ENCODE measurements at regions not wholly inside any gene's neighbourhood (a gene's known extent, or its start where the extent isn't known, plus 50 kb on each side); places are given as distances from the start of the nearest gene placed in this dataset.

DNA sequence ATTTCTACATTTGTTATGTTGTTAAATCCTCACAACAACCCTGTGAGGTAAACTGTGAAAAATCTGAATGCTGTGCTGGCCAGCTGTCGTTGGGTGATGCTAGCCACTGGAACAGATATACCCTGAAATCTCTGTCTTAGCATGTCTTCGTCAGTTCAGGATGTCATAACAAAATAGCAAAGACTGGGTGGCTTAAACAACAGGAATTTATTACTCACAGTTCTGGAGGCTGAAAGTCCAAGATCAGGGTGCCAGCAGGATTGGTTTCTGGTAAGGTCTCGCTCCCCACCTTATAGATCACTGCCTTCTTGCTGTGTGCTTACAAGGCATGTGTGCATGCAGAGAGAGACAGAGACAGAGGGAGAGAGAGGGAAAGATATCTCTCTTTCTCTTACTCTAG, 211.7 kb downstream of the C11orf91 start:
- ChIA-PET CTCF (ENCODE audit: partially characterized antibody) (no interaction called here), POLR2A (ENCODE audit: partially characterized antibody) (no interaction called here)
- H3K4me3 Mint-ChIP-seq, result no peak overlapping the region

DNA sequence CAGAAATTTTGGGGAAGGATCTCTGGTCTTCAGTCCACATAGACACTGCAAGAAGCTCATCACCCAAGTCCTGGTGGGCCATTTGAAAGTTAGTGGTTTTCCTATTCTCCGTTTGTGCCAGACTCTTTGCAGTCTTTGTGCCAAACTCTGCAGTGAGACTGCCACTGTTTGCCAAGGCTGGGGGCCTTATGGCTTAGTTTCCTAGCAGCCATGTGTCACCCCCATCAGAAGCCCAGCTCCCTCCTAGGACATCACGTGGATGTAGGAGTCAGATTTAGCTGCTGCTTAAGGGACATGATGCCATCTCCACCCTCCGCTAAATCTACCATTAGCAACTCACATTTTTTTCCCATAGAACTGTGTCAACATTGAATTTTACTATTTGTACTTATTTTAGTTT, 220.0 kb downstream of the C11orf91 start:
- no peaks in the 10 kb centered on the region for H3K36me3 Mint-ChIP-seq
- no peak overlapping the region for H3K4me3 Mint-ChIP-seq
- POLR2A ChIA-PET (ENCODE audit: partially characterized antibody), result no interaction called here
- peaks cover 0 to under 1% (median 0%) of the 10 kb centered on the region in 8 donors for H3K9me3 Mint-ChIP-seq
- Histone ChIP-seq H3K4me1 (ENCODE audit: insufficient read depth, low read length) (no peaks in the 10 kb centered on the region), H3K4me3 (ENCODE audit: low read length in 2 of 2) (no peak overlapping the region), H3K27ac (ENCODE audit: low read depth, low read length) (no peak overlapping the region), H3K36me3 (ENCODE audit: insufficient read depth, low read length) (no peaks in the 10 kb centered on the region), H3K9me3 (ENCODE audit: control insufficient read depth in 1 of 2, low read length in 2 of 2) (no peaks in the 10 kb centered on the region), H3K27me3 (ENCODE audit: insufficient read depth, low read length) (no peaks in the 10 kb centered on the region)
- intact Hi-C loops (cut with micrococcal nuclease), result no loop called here
- H3K4me1 Mint-ChIP-seq, result no peaks in the 10 kb centered on the region
- no peak for DNase-seq
- H3K27ac Mint-ChIP-seq, result no peak overlapping the region
- no peaks in the 10 kb centered on the region for H3K27me3 Mint-ChIP-seq
- CTCF ChIA-PET (ENCODE audit: partially characterized antibody), result no interaction called here

More for the DNA sequence above, 211.7 kb downstream of the C11orf91 start:
- Mint-ChIP-seq H3K27me3 (peaks cover 5 to 15% of the 10 kb centered on the region in 2 donors), H3K9me3 (peaks cover 0 to 4% (median 0%) of the 10 kb centered on the region in 8 donors), H3K36me3 (no peaks in the 10 kb centered on the region), H3K4me1 (no peaks in the 10 kb centered on the region), H3K27ac (no peak overlapping the region)
- no peak for DNase-seq
- Histone ChIP-seq H3K4me3 (ENCODE audit: low read length in 2 of 2) (no peak overlapping the region), H3K27ac (ENCODE audit: low read depth, low read length) (no peak overlapping the region), H3K9me3 (ENCODE audit: control insufficient read depth in 1 of 2, low read length in 2 of 2) (no peaks in the 10 kb centered on the region), H3K27me3 (ENCODE audit: insufficient read depth, low read length) (no peaks in the 10 kb centered on the region), H3K4me1 (ENCODE audit: insufficient read depth, low read length) (no peaks in the 10 kb centered on the region), H3K36me3 (ENCODE audit: insufficient read depth, low read length) (no peaks in the 10 kb centered on the region)
- intact Hi-C loops (cut with micrococcal nuclease), result no loop called here

DNA sequence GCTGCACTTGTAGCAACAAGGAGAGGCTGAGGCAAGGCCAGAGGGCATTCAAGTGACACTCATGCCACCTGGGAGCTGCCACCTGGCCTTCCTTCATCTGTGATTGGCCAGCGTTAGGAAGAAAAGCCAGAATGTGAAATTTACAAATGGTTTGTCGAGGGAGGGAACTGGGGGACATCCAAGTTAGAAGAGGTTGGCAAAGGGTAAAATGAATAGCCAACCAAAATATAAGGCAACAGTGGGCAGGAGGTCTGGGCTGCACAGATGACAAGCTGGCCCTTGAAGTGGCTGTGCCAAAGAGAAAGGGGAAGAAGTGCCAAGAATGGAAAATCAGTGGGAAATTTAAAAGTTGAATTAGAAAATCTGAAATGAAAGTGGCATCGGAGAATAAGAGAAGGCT, 221.4 kb downstream of the C11orf91 start:
- intact Hi-C loops (cut with micrococcal nuclease), result no loop called here
- Mint-ChIP-seq H3K27ac (peak overlapping the region in 1 of 7 donors; percentile 48), H3K4me3 (no peak overlapping the region), H3K36me3 (no peaks in the 10 kb centered on the region), H3K9me3 (no peaks in the 10 kb centered on the region), H3K27me3 (no peaks in the 10 kb centered on the region), H3K4me1 (no peaks in the 10 kb centered on the region)
- ChIA-PET CTCF (ENCODE audit: partially characterized antibody) (no interaction called here), POLR2A (ENCODE audit: partially characterized antibody) (no interaction called here)
- Histone ChIP-seq H3K27ac (ENCODE audit: low read depth, low read length) (no peak overlapping the region), H3K9me3 (ENCODE audit: control insufficient read depth in 1 of 2, low read length in 2 of 2) (no peaks in the 10 kb centered on the region), H3K27me3 (ENCODE audit: insufficient read depth, low read length) (no peaks in the 10 kb centered on the region), H3K4me1 (ENCODE audit: insufficient read depth, low read length) (no peaks in the 10 kb centered on the region), H3K36me3 (ENCODE audit: insufficient read depth, low read length) (no peaks in the 10 kb centered on the region), H3K4me3 (ENCODE audit: low read length in 2 of 2) (no peak overlapping the region)
- no peak for DNase-seq

DNA sequence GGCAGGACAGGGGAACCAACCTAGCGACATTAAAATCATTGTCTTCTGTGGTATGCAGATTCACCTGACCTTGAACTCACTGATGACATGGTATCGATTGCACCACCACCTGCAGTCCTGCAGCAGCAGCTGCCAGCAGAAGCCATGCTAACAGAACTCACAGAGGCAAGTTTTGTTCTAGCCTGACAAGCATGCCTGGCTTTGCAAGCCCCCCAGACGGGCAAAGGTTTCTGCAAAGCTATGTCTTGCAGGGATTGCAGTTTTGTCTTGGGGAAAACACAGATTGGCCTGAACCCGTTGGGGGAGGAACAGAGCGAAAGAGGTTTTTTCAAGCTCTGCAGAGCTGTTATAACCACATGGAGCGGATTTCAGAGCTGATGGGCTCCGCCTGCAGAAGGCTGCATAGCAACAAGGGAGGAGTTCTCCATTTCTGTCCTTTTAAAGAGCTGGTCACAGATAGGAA, 221.0 kb downstream of the HIPK3 start:
- Histone ChIP-seq H3K27me3 (ENCODE audit: insufficient read depth, low read length) (no peaks in the 10 kb centered on the region), H3K4me3 (ENCODE audit: low read length in 2 of 2) (no peak overlapping the region), H3K9me3 (ENCODE audit: control insufficient read depth in 1 of 2, low read length in 2 of 2) (no peaks in the 10 kb centered on the region), H3K27ac (ENCODE audit: low read depth, low read length) (no peak overlapping the region), H3K36me3 (ENCODE audit: insufficient read depth, low read length) (no peaks in the 10 kb centered on the region), H3K4me1 (ENCODE audit: insufficient read depth, low read length) (no peaks in the 10 kb centered on the region)
- Mint-ChIP-seq H3K27me3 (peaks cover 3 to 5% of the 10 kb centered on the region in 2 donors), H3K9me3 (no peaks in the 10 kb centered on the region), H3K4me1 (no peaks in the 10 kb centered on the region), H3K36me3 (no peaks in the 10 kb centered on the region), H3K27ac (no peak overlapping the region), H3K4me3 (no peak overlapping the region)
- CTCF ChIA-PET (ENCODE audit: partially characterized antibody), result no interaction called here
- DNase-seq, result no peak
- POLR2A ChIA-PET (ENCODE audit: partially characterized antibody), result no interaction called here
- intact Hi-C loops (cut with micrococcal nuclease), result no loop called here

DNA sequence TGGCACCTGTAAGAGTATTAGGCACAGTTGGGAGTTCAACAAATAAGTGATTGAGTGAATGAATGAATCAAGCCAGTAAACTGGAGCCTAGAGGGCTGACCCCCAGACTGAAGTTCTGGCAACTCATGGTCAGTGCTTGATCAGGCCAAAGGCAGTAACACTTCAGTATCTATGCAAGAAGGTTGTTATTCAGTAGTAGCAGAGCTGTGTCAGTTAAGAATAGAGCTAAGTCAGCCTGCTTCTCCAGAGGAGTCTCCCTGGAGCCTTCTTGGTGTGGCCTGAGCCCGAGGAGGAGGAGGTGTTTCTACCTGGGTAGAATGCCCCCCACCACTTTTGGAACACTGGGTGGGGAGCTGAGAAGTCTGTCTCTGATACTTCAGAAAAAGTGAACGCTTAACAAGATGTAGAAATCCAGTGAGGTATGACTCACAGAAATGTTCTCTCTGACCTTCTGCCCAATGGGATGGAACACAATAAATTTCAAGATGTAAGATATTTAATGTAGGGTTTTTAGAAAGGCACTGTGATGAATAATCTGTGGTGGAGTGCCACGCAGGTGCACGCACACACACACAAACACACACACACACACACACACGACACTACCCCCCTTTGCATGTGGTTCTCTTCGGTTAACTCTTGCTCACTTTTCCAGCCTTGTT, 219.9 kb downstream of the HIPK3 start:
- intact Hi-C loops (cut with micrococcal nuclease), result no loop called here
- no peaks in the 10 kb centered on the region for H3K9me3 Mint-ChIP-seq
- no peaks in the 10 kb centered on the region for H3K4me1 Mint-ChIP-seq
- ChIA-PET POLR2A (ENCODE audit: partially characterized antibody) (no interaction called here), CTCF (ENCODE audit: partially characterized antibody) (interaction anchor here (1.1 kb wide), 1 partner anchor 8 kb away, joined by 3 read pairs; no protein-coding TSS in a partner anchor)
- Histone ChIP-seq H3K36me3 (ENCODE audit: insufficient read depth, low read length) (no peaks in the 10 kb centered on the region), H3K27me3 (ENCODE audit: insufficient read depth, low read length) (no peaks in the 10 kb centered on the region), H3K4me1 (ENCODE audit: insufficient read depth, low read length) (no peaks in the 10 kb centered on the region), H3K27ac (ENCODE audit: low read depth, low read length) (no peak overlapping the region), H3K9me3 (ENCODE audit: control insufficient read depth in 1 of 2, low read length in 2 of 2) (no peaks in the 10 kb centered on the region), H3K4me3 (ENCODE audit: low read length in 2 of 2) (no peak overlapping the region)
- no peak overlapping the region for H3K4me3 Mint-ChIP-seq
- H3K36me3 Mint-ChIP-seq, result no peaks in the 10 kb centered on the region
- H3K27ac Mint-ChIP-seq, result no peak overlapping the region
- peaks cover 3 to 7% of the 10 kb centered on the region in 2 donors for H3K27me3 Mint-ChIP-seq
- DNase-seq, result no peak

DNA sequence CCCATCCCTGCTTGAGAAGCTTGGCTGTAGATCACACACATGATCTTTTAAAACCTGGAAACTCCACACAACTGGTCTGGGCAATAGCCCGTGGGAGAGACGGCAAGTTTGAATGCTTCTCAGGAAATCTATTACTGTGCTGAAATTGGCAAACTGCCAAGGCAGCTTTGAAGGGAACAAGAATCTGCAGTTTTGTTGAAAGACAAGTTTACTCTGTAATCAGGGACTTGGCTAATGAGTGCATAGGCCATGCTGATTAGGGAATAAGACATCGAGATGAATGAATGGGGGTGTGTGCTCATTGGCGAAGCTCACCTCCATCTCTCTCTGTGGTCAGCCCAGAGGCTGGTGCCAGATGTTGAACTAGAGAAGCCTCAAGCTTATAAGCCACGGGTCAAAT, 218.8 kb downstream of the HIPK3 start:
- intact Hi-C loops (cut with micrococcal nuclease), result no loop called here
- H3K9me3 Mint-ChIP-seq, result no peaks in the 10 kb centered on the region
- POLR2A ChIA-PET (ENCODE audit: partially characterized antibody), result no interaction called here
- Histone ChIP-seq H3K27me3 (ENCODE audit: insufficient read depth, low read length) (no peaks in the 10 kb centered on the region), H3K36me3 (ENCODE audit: insufficient read depth, low read length) (no peaks in the 10 kb centered on the region), H3K4me3 (ENCODE audit: low read length in 2 of 2) (no peak overlapping the region), H3K4me1 (ENCODE audit: insufficient read depth, low read length) (no peaks in the 10 kb centered on the region), H3K9me3 (ENCODE audit: control insufficient read depth in 1 of 2, low read length in 2 of 2) (no peaks in the 10 kb centered on the region), H3K27ac (ENCODE audit: low read depth, low read length) (no peak overlapping the region)
- no peak overlapping the region for H3K27ac Mint-ChIP-seq
- CTCF ChIA-PET (ENCODE audit: partially characterized antibody), result no interaction called here
- no peak for DNase-seq
- H3K4me1 Mint-ChIP-seq, result no peaks in the 10 kb centered on the region
- H3K27me3 Mint-ChIP-seq, result peaks cover 7 to 11% of the 10 kb centered on the region in 2 donors
- no peak overlapping the region for H3K4me3 Mint-ChIP-seq
- H3K36me3 Mint-ChIP-seq, result no peaks in the 10 kb centered on the region

DNA sequence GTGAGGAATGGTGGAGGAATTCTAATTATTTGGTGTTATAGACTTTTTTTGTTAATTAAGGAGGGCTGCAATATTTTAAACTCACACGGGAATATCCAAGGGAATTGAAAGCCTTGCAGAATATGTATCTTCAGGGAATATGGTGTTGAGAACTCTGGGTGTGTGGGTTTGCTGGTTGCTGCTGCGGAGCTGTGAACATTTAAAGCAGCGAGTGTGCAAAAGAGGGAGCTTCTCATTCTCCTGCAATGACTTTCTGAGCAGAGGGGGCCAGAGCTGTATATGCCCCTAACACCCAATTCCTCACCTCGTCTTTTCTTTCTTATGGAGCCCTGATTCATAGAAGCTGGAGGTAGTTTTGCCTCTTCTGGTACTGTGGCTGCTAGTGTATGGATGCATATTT, 217.7 kb downstream of the HIPK3 start:
- ChIA-PET CTCF (ENCODE audit: partially characterized antibody) (no interaction called here), POLR2A (ENCODE audit: partially characterized antibody) (no interaction called here)
- intact Hi-C loops (cut with micrococcal nuclease), result no loop called here
- no peak overlapping the region for H3K27ac ChIP-seq (ENCODE audit: low read depth, low read length)
- no peaks in the 10 kb centered on the region for H3K4me1 ChIP-seq (ENCODE audit: insufficient read depth, low read length)
- no peak overlapping the region for H3K27ac Mint-ChIP-seq
- no peaks in the 10 kb centered on the region for H3K36me3 Mint-ChIP-seq
- no peaks in the 10 kb centered on the region for H3K36me3 ChIP-seq (ENCODE audit: insufficient read depth, low read length)
- no peaks in the 10 kb centered on the region for H3K27me3 ChIP-seq (ENCODE audit: insufficient read depth, low read length)
- no peak overlapping the region for H3K4me3 Mint-ChIP-seq
- no peak overlapping the region for H3K4me3 ChIP-seq (ENCODE audit: low read length in 2 of 2)
- H3K4me1 Mint-ChIP-seq, result no peaks in the 10 kb centered on the region
- no peaks in the 10 kb centered on the region for H3K9me3 ChIP-seq (ENCODE audit: control insufficient read depth in 1 of 2, low read length in 2 of 2)
- H3K27me3 Mint-ChIP-seq, result peaks cover 10 to 13% of the 10 kb centered on the region in 2 donors
- peaks cover 0 to 2% (median 0%) of the 10 kb centered on the region in 8 donors for H3K9me3 Mint-ChIP-seq
- DNase-seq, result no peak

DNA sequence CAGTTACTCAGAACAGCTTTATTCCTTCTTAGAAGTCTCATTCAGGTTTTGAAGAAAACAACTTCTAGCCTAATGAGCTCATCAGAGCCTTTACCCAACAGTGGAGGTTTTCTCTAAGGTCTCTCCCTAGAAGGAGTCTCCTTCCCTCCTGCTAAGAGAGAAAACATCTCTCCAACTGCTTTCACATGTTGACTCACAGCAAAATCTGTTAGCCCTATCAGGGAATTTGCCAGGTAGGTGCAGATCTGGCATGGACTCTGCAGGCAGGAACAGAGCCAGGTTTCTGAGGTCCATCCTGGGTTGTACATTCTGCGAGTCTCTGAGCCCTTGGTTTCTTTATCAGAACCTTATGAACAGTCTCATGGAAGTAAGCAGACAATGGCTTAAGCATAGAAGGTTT, 214.4 kb downstream of the HIPK3 start:
- no peak overlapping the region for H3K4me3 ChIP-seq (ENCODE audit: low read length in 2 of 2)
- Mint-ChIP-seq H3K4me3 (no peak overlapping the region), H3K27me3 (peaks cover 12 to 13% of the 10 kb centered on the region in 2 donors), H3K4me1 (no peaks in the 10 kb centered on the region), H3K27ac (no peak overlapping the region), H3K36me3 (no peaks in the 10 kb centered on the region), H3K9me3 (peaks cover 0 to 2% (median 0%) of the 10 kb centered on the region in 8 donors)
- H3K27me3 ChIP-seq (ENCODE audit: insufficient read depth, low read length), result no peaks in the 10 kb centered on the region
- intact Hi-C loops (cut with micrococcal nuclease), result no loop called here
- no peaks in the 10 kb centered on the region for H3K4me1 ChIP-seq (ENCODE audit: insufficient read depth, low read length)
- POLR2A ChIA-PET (ENCODE audit: partially characterized antibody), result no interaction called here
- DNase-seq, result no peak
- no peaks in the 10 kb centered on the region for H3K36me3 ChIP-seq (ENCODE audit: insufficient read depth, low read length)
- CTCF ChIA-PET (ENCODE audit: partially characterized antibody), result no interaction called here
- H3K27ac ChIP-seq (ENCODE audit: low read depth, low read length), result no peak overlapping the region
- no peaks in the 10 kb centered on the region for H3K9me3 ChIP-seq (ENCODE audit: control insufficient read depth in 1 of 2, low read length in 2 of 2)
